ENCODE measurements at regions not wholly inside any gene's neighbourhood (a gene's known extent, or its start where the extent isn't known, plus 50 kb on each side); places are given as distances from the start of the nearest gene placed in this dataset.

DNA sequence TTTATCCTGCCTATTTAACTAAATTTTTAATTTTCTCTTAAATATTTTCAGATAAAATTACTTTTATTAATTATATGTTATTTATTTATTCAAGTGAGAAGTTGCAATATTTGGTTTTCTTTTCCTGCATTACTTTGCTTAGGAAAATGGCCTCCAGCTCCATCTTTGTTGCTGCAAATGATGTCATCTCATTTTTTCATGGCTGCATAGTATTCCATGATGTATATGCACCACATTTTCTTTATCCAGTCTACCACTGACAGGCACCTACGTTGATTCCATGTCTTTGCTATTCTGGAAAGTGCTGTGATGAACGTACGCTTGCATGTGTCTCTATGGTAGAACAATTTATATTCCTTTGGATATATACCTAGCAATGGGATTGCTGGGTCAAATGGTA lies 186.9 kb upstream of the LYPLAL1 start:
- Histone ChIP-seq H2AFZ (ENCODE audit: low read length) (no peak overlapping the region), H3K4me2 (ENCODE audit: low read depth, low read length) (no peak overlapping the region), H3K36me3 (replicated peaks; ENCODE audit: insufficient read depth, low read length) (no peaks in the 10 kb centered on the region), H3K27ac (ENCODE audit: low read length) (no peak overlapping the region), H3K79me2 (ENCODE audit: low read length) (no peaks in the 10 kb centered on the region), H3K9ac (ENCODE audit: low read length) (no peak overlapping the region), H3K4me3 (ENCODE audit: low read length) (no peak overlapping the region), H4K20me1 (ENCODE audit: insufficient read depth, low read length) (no peaks in the 10 kb centered on the region), H3K9me2 (replicated peaks; ENCODE audit: insufficient read depth, low read length) (no peaks in the 10 kb centered on the region), H3F3A (ENCODE audit: insufficient read depth, low read length) (no peaks in the 10 kb centered on the region), H3K4me1 (ENCODE audit: low read length) (peaks cover 21% of the 10 kb centered on the region), H3K9me3 (replicated peaks; ENCODE audit: insufficient read depth, low read length) (no peaks in the 10 kb centered on the region), H3K27me3 (replicated peaks; ENCODE audit: insufficient read depth, low read length) (no peaks in the 10 kb centered on the region)
- TF ChIP-seq EZH2phosphoT487 (IDR thresholded peaks at IDR 0.05; ENCODE audit: low read length) (no peak), EZH2 (optimal IDR thresholded peaks at IDR 0.05; ENCODE audit: low read depth, low read length) (no peak)
- TF ChIP-seq, protein P1, sequence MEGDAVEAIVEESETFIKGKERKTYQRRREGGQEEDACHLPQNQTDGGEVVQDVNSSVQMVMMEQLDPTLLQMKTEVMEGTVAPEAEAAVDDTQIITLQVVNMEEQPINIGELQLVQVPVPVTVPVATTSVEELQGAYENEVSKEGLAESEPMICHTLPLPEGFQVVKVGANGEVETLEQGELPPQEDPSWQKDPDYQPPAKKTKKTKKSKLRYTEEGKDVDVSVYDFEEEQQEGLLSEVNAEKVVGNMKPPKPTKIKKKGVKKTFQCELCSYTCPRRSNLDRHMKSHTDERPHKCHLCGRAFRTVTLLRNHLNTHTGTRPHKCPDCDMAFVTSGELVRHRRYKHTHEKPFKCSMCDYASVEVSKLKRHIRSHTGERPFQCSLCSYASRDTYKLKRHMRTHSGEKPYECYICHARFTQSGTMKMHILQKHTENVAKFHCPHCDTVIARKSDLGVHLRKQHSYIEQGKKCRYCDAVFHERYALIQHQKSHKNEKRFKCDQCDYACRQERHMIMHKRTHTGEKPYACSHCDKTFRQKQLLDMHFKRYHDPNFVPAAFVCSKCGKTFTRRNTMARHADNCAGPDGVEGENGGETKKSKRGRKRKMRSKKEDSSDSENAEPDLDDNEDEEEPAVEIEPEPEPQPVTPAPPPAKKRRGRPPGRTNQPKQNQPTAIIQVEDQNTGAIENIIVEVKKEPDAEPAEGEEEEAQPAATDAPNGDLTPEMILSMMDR (IDR thresholded peaks at IDR 0.05; ENCODE audit: low read length): no peak
- DNase-seq: no peak

DNA sequence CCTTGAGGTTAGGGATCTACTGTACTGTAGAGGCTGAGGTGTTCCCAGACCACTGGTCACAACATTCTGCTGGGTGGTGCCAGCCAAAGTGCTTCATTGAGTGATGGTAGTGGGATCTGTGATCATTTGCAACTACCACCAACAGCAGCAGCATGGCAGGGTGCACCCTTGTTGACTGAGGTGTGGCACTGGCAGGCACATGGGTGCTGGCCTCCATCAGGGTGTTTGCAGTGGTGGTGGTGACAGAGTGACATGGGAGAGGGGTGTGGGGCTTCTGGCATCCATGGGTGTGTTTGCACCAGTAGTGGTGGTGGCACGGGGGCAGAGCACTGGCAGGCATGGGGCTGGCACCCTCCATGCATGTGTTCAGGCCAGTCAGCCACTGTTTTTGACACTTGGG lies 183.7 kb upstream of the LYPLAL1 start:
- no peak for DNase-seq
- H3K9ac ChIP-seq (ENCODE audit: low read length): no peak overlapping the region
- no peaks in the 10 kb centered on the region for H3K27me3 ChIP-seq (replicated peaks; ENCODE audit: insufficient read depth, low read length)
- no peaks in the 10 kb centered on the region for H3K9me3 ChIP-seq (replicated peaks; ENCODE audit: insufficient read depth, low read length)
- H3K27ac ChIP-seq (ENCODE audit: low read length): no peak overlapping the region
- no peaks in the 10 kb centered on the region for H3K79me2 ChIP-seq (ENCODE audit: low read length)
- H3K36me3 ChIP-seq (replicated peaks; ENCODE audit: insufficient read depth, low read length): no peaks in the 10 kb centered on the region
- H3F3A ChIP-seq (ENCODE audit: insufficient read depth, low read length): no peaks in the 10 kb centered on the region
- H2AFZ ChIP-seq (ENCODE audit: low read length): no peak overlapping the region
- TF ChIP-seq EZH2 (optimal IDR thresholded peaks at IDR 0.05; ENCODE audit: low read depth, low read length): no peak
- TF ChIP-seq EZH2phosphoT487 (IDR thresholded peaks at IDR 0.05; ENCODE audit: low read length): no peak
- TF ChIP-seq, protein P1 (IDR thresholded peaks at IDR 0.05; ENCODE audit: low read length): no peak
- peaks cover 9% of the 10 kb centered on the region for H3K4me1 ChIP-seq (ENCODE audit: low read length)
- H3K4me2 ChIP-seq (ENCODE audit: low read depth, low read length): no peak overlapping the region
- no peaks in the 10 kb centered on the region for H4K20me1 ChIP-seq (ENCODE audit: insufficient read depth, low read length)
- no peaks in the 10 kb centered on the region for H3K9me2 ChIP-seq (replicated peaks; ENCODE audit: insufficient read depth, low read length)
- no peak overlapping the region for H3K4me3 ChIP-seq (ENCODE audit: low read length)

DNA sequence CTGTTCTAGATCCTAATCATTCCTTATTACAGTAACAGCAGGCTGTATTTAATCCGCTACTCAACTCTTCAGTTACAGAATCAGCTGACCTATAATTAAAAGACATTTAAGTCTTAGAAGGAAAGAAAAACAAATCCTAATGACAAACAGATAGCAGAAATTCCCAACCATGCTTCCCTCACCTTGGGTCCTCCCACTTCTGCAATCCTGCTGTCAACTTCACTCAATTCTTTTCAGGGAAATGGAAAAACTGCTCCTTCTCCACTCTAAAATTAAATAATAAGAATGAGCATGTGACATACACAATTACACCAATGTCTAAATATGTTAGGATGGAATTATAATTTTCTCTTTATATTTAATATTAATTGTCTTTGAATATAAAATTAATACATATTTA lies 182.6 kb upstream of the LYPLAL1 start:
- no peaks in the 10 kb centered on the region for H4K20me1 ChIP-seq (ENCODE audit: insufficient read depth, low read length)
- H3K9me3 ChIP-seq (replicated peaks; ENCODE audit: insufficient read depth, low read length): no peaks in the 10 kb centered on the region
- DNase-seq: no peak
- H3K4me2 ChIP-seq (ENCODE audit: low read depth, low read length): no peak overlapping the region
- H3K36me3 ChIP-seq (replicated peaks; ENCODE audit: insufficient read depth, low read length): no peaks in the 10 kb centered on the region
- H3K4me3 ChIP-seq (ENCODE audit: low read length): no peak overlapping the region
- no peaks in the 10 kb centered on the region for H3K9me2 ChIP-seq (replicated peaks; ENCODE audit: insufficient read depth, low read length)
- H2AFZ ChIP-seq (ENCODE audit: low read length): no peak overlapping the region
- H3K27me3 ChIP-seq (replicated peaks; ENCODE audit: insufficient read depth, low read length): no peaks in the 10 kb centered on the region
- H3K27ac ChIP-seq (ENCODE audit: low read length): no peak overlapping the region
- TF ChIP-seq EZH2 (optimal IDR thresholded peaks at IDR 0.05; ENCODE audit: low read depth, low read length) (no peak), EZH2phosphoT487 (IDR thresholded peaks at IDR 0.05; ENCODE audit: low read length) (no peak)
- TF ChIP-seq, protein P1 (IDR thresholded peaks at IDR 0.05; ENCODE audit: low read length): no peak
- no peaks in the 10 kb centered on the region for H3K79me2 ChIP-seq (ENCODE audit: low read length)
- no peak overlapping the region for H3K9ac ChIP-seq (ENCODE audit: low read length)
- no peaks in the 10 kb centered on the region for H3F3A ChIP-seq (ENCODE audit: insufficient read depth, low read length)
- H3K4me1 ChIP-seq (ENCODE audit: low read length): no peaks in the 10 kb centered on the region

All from MM.1S (cell line).